Neural progenitor cell (in vitro differentiated cells): ENCODE measurements at regions not wholly inside any gene's neighbourhood (a gene's known extent, or its start where the extent isn't known, plus 50 kb on each side); places are given as distances from the start of the nearest gene placed in this dataset.

Experiments used
- DNase-seq: peaks from one replicate; pipeline ENCODE4 v3.0.0-alpha.2; 2016; ENCODE audit warnings: low spot score
- H2AFZ ChIP-seq: fragments of 200-600 bp; sonication (generic); replicated peaks from 2 replicates; pipeline ENCODE4 v1.6.1; 2016; ENCODE audit warnings: antibody characterized with exemption
- H3F3A ChIP-seq: fragments of 200-600 bp; sonication (generic); 2 replicates; pipeline ENCODE4 v1.6.1; 2016; ENCODE audit warnings: antibody characterized with exemption, low read depth
- H3K27ac ChIP-seq: fragments of 200-600 bp; sonication (generic); 2 replicates; pipeline ENCODE4 v1.5.1; 2016; ENCODE audit warnings: mild to moderate bottlenecking
- H3K27me3 ChIP-seq: fragments of 200-600 bp; sonication (generic); 2 replicates; pipeline ENCODE4 v1.6.1; 2016; ENCODE audit warnings: mild to moderate bottlenecking, moderate library complexity
- H3K36me3 ChIP-seq: fragments of 200-600 bp; sonication (generic); 2 replicates; pipeline ENCODE4 v1.5.1; 2016
- H3K4me1 ChIP-seq: fragments of 200-600 bp; sonication (generic); 2 replicates; pipeline ENCODE4 v1.6.1; 2016; ENCODE audit warnings: mixed run types
- H3K4me2 ChIP-seq: fragments of 200-600 bp; sonication (generic); 2 replicates; pipeline ENCODE4 v1.6.1; 2016
- H3K4me3 ChIP-seq: fragments of 200-600 bp; sonication (generic); 2 replicates; pipeline ENCODE4 v1.5.1; 2016
- H3K79me2 ChIP-seq: fragments of 200-600 bp; sonication (generic); 2 replicates; pipeline ENCODE4 v1.6.1; 2016; ENCODE audit warnings: low read depth
- H3K9ac ChIP-seq: fragments of 200-600 bp; sonication (generic); 2 replicates; pipeline ENCODE4 v1.6.1; 2016
- H3K9me3 ChIP-seq: fragments of 200-600 bp; sonication (generic); 2 replicates; pipeline ENCODE4 v1.5.1; 2016; ENCODE audit warnings: low read depth
- H4K20me1 ChIP-seq: fragments of 200-600 bp; sonication (generic); 2 replicates; pipeline ENCODE4 v1.6.1; 2016; ENCODE audit warnings: low read depth
- H3K27ac Mint-ChIP-seq: 3 replicates; pipeline ENCODE4 v1.8.0; 2021; ENCODE audit warnings: mixed read lengths
- H3K27me3 Mint-ChIP-seq: 2 replicates; pipeline ENCODE4 v1.8.0; 2022; ENCODE audit warnings: low read depth, mild to moderate bottlenecking, inconsistent platforms, moderate library complexity, mixed read lengths; ENCODE audit not compliant: insufficient read depth
- H3K36me3 Mint-ChIP-seq: 3 replicates; pipeline ENCODE4 v1.8.0; 2021; ENCODE audit warnings: mixed read lengths
- H3K4me1 Mint-ChIP-seq: 3 replicates; pipeline ENCODE4 v1.8.0; 2021; ENCODE audit warnings: mixed read lengths
- H3K4me3 Mint-ChIP-seq: 3 replicates; pipeline ENCODE4 v1.8.0; 2021; ENCODE audit warnings: mild to moderate bottlenecking, moderate library complexity, mixed read lengths
- H3K9me3 Mint-ChIP-seq: 3 replicates; pipeline ENCODE4 v1.8.0; 2020; ENCODE audit warnings: mixed read lengths
- CTCF ChIP-seq: fragments of 200-600 bp; sonication (generic); IDR thresholded peaks from 2 replicates; pipeline ENCODE4 v1.5.1; 2017; ENCODE audit warnings: antibody characterized with exemption, mild to moderate bottlenecking
- EZH2 ChIP-seq: fragments of 200-600 bp; sonication (generic); IDR thresholded peaks from 2 replicates; pipeline ENCODE4 v1.6.1; 2017; ENCODE audit warnings: antibody characterized with exemption, mild to moderate bottlenecking, moderate library complexity
- EZH2phosphoT487 ChIP-seq: fragments of 200-600 bp; sonication (generic); IDR thresholded peaks from 2 replicates; pipeline ENCODE4 v1.6.1; 2017; ENCODE audit warnings: antibody characterized with exemption

DNA sequence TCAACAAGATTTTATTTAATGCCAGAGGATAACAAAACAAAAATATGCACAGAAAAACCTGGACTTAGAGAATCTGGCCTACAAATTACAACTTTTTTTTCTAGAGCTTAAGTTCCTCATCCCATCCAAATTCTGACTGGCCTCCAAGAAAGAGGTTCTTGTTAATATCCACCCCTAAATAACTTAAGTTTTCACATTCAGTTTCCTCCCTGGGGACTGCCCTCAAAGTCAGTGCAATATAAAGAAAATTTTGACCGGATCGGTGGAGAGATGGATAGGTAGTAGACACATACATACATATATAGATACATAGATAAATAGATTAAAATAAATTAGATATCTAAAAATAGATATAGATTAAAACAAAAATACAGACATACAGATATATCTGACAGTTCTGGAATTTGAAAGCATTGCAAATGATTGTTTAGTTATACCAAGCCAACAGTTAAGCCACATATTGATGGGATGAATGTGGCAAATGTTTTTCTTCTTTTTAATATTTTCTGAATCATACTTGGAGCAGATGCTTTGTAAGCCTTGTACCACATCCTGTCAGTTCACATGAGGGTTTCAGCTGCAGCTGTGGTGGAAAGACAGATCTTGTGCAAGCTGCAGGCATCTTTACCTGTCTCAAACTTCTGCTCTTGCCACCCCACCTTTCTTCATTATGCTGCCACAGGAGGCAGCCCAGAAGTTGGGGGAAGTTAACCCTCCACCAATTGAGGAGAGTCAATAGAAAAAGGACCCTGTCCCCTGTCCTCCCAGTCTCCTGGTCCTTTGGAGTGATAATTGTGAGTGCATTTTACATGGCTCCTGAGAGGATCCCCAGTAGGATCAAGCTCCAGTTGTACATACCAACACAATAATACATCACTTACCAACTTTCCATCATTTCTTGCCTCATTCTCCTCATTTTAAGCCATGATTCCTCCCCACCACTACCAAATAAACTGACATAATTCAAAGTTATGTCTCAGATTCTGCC lies 58.5 kb upstream of the PRDM8 start:
- Histone ChIP-seq H3K4me2 (no peak overlapping the region), H4K20me1 (no peaks in the 10 kb centered on the region), H3K36me3 (no peaks in the 10 kb centered on the region), H3K9ac (no peak overlapping the region), H3K79me2 (no peaks in the 10 kb centered on the region), H2AFZ (no peak overlapping the region), H3K4me3 (no peak overlapping the region), H3K27me3 (no peaks in the 10 kb centered on the region), H3K4me1 (no peaks in the 10 kb centered on the region), H3K9me3 (no peaks in the 10 kb centered on the region), H3K27ac (no peak overlapping the region), H3F3A (no peaks in the 10 kb centered on the region)
- no peaks in the 10 kb centered on the region for H3K4me1 Mint-ChIP-seq
- H3K27me3 Mint-ChIP-seq: no peaks in the 10 kb centered on the region
- no peak for DNase-seq
- TF ChIP-seq CTCF (no peak), EZH2 (no peak), EZH2phosphoT487 (no peak)
- H3K9me3 Mint-ChIP-seq: no peaks in the 10 kb centered on the region
- no peaks in the 10 kb centered on the region for H3K36me3 Mint-ChIP-seq
- no peak overlapping the region for H3K27ac Mint-ChIP-seq
- H3K4me3 Mint-ChIP-seq: no peak overlapping the region

GRCh38 chr4:80137631-80138030 lies 59.7 kb upstream of the PRDM8 start:
- H3K4me1 Mint-ChIP-seq: no peaks in the 10 kb centered on the region
- TF ChIP-seq CTCF (no peak), EZH2 (no peak), EZH2phosphoT487 (no peak)
- H4K20me1 ChIP-seq: no peaks in the 10 kb centered on the region
- no peaks in the 10 kb centered on the region for H3K36me3 ChIP-seq
- no peak for DNase-seq
- H3K27ac Mint-ChIP-seq: no peak overlapping the region
- no peaks in the 10 kb centered on the region for H3F3A ChIP-seq
- H3K9me3 ChIP-seq: no peaks in the 10 kb centered on the region
- H3K4me1 ChIP-seq: no peaks in the 10 kb centered on the region
- H3K4me3 Mint-ChIP-seq: no peak overlapping the region
- H3K4me2 ChIP-seq: no peak overlapping the region
- H3K36me3 Mint-ChIP-seq: no peaks in the 10 kb centered on the region
- no peak overlapping the region for H3K9ac ChIP-seq
- no peak overlapping the region for H3K27ac ChIP-seq
- H3K27me3 ChIP-seq: no peaks in the 10 kb centered on the region
- no peak overlapping the region for H2AFZ ChIP-seq
- no peaks in the 10 kb centered on the region for H3K79me2 ChIP-seq
- no peaks in the 10 kb centered on the region for H3K9me3 Mint-ChIP-seq
- H3K4me3 ChIP-seq: no peak overlapping the region
- H3K27me3 Mint-ChIP-seq: no peaks in the 10 kb centered on the region

- H3K36me3 ChIP-seq: no peaks in the 10 kb centered on the region
- no peaks in the 10 kb centered on the region for H3K9me3 Mint-ChIP-seq
- no peak overlapping the region for H3K9ac ChIP-seq
- no peaks in the 10 kb centered on the region for H3K27me3 ChIP-seq
- H3K4me1 ChIP-seq: no peaks in the 10 kb centered on the region
- DNase-seq: no peak
- H3K4me3 ChIP-seq: no peak overlapping the region
- no peak overlapping the region for H2AFZ ChIP-seq
- no peak overlapping the region for H3K27ac ChIP-seq
- no peaks in the 10 kb centered on the region for H3F3A ChIP-seq
- no peak overlapping the region for H3K4me3 Mint-ChIP-seq
- H3K36me3 Mint-ChIP-seq: no peaks in the 10 kb centered on the region
- no peaks in the 10 kb centered on the region for H3K9me3 ChIP-seq
- H3K27ac Mint-ChIP-seq: no peak overlapping the region
- TF ChIP-seq EZH2: no peak
- TF ChIP-seq CTCF: no peak
- no peak for TF ChIP-seq EZH2phosphoT487
- H3K79me2 ChIP-seq: no peaks in the 10 kb centered on the region
- no peaks in the 10 kb centered on the region for H4K20me1 ChIP-seq
- no peaks in the 10 kb centered on the region for H3K4me1 Mint-ChIP-seq
- H3K27me3 Mint-ChIP-seq: no peaks in the 10 kb centered on the region
- no peak overlapping the region for H3K4me2 ChIP-seq
Measured at GRCh38 chr4:80136270-80136669, 61.0 kb upstream of the PRDM8 start.
